Astrocyte (in vitro differentiated cells and primary cell): ENCODE measurements at regions not wholly inside any gene's neighbourhood (a gene's known extent, or its start where the extent isn't known, plus 50 kb on each side); places are given as distances from the start of the nearest gene placed in this dataset.

Source experiments
- DNase-seq: peaks from one replicate; pipeline ENCODE4 v3.0.0-alpha.2; 2010; ENCODE audit warnings: low read depth
- FAIRE-seq: peaks from 2 replicates; lab custom pipeline; 2011; peaks lifted over from hg19 to GRCh38; lab: Jason Lieb, UNC
- H2AFZ ChIP-seq: 2 replicates; pipeline ENCODE4 v1.6.0; 2012; ENCODE audit warnings: low read depth, low read length, inconsistent platforms
- H3K27ac ChIP-seq: 2 replicates; pipeline ENCODE4 v1.5.1; 2011; ENCODE audit warnings: low read depth, low read length, inconsistent platforms
- H3K27me3 ChIP-seq: 2 replicates; pipeline ENCODE4 v1.6.0; 2011; ENCODE audit warnings: low read length, inconsistent platforms; ENCODE audit not compliant: insufficient read depth
- H3K36me3 ChIP-seq: 2 replicates; pipeline ENCODE4 v1.5.1; 2011; ENCODE audit warnings: low read length, inconsistent platforms; ENCODE audit not compliant: insufficient read depth
- H3K4me1 ChIP-seq: 2 replicates; pipeline ENCODE4 v1.5.1; 2011; ENCODE audit warnings: low read length, inconsistent platforms; ENCODE audit not compliant: insufficient read depth
- H3K4me2 ChIP-seq: 2 replicates; pipeline ENCODE4 v1.6.0; 2012; ENCODE audit warnings: low read length, inconsistent platforms
- H3K4me3 ChIP-seq: 2 replicates; pipeline ENCODE4 v1.5.1; 2011; ENCODE audit warnings: low read depth, mild to moderate bottlenecking, low read length, inconsistent platforms; ENCODE audit not compliant: insufficient read depth
- H3K79me2 ChIP-seq: 2 replicates; pipeline ENCODE4 v1.6.0; 2012; ENCODE audit warnings: mild to moderate bottlenecking, low read length, inconsistent platforms; ENCODE audit not compliant: insufficient read depth
- H3K9ac ChIP-seq: 2 replicates; pipeline ENCODE4 v1.6.0; 2012; ENCODE audit warnings: mild to moderate bottlenecking, low read length, inconsistent platforms
- H3K9me3 ChIP-seq: 2 replicates; pipeline ENCODE4 v1.5.1; 2012; ENCODE audit warnings: low read depth, mild to moderate bottlenecking, low read length, inconsistent platforms; ENCODE audit not compliant: insufficient read depth
- H4K20me1 ChIP-seq: 2 replicates; pipeline ENCODE4 v1.6.0; 2012; ENCODE audit warnings: low read length, inconsistent platforms; ENCODE audit not compliant: insufficient read depth
- H3K27ac Mint-ChIP-seq: one replicate; pipeline ENCODE4 v1.8.0; 2021; ENCODE audit warnings: mild to moderate bottlenecking, mixed read lengths; ENCODE audit not compliant: unreplicated experiment
- H3K27me3 Mint-ChIP-seq: one replicate; pipeline ENCODE4 v1.8.0; 2021; ENCODE audit warnings: low read depth, mixed read lengths; ENCODE audit not compliant: unreplicated experiment
- H3K36me3 Mint-ChIP-seq: one replicate; pipeline ENCODE4 v1.8.0; 2021; ENCODE audit warnings: low read depth, mixed read lengths; ENCODE audit not compliant: unreplicated experiment
- H3K4me1 Mint-ChIP-seq: one replicate; pipeline ENCODE4 v1.8.0; 2021; ENCODE audit warnings: low read depth, mixed read lengths; ENCODE audit not compliant: unreplicated experiment
- H3K4me3 Mint-ChIP-seq: one replicate; pipeline ENCODE4 v1.8.0; 2021; ENCODE audit warnings: mild to moderate bottlenecking, moderate library complexity, mixed read lengths; ENCODE audit not compliant: unreplicated experiment
- H3K9me3 Mint-ChIP-seq: one replicate; pipeline ENCODE4 v1.8.0; 2021; ENCODE audit warnings: mild to moderate bottlenecking, mixed read lengths; ENCODE audit not compliant: unreplicated experiment
- CTCF ChIP-seq: IDR thresholded peaks from 2 replicates; pipeline ENCODE4 v1.5.1; 2011; ENCODE audit warnings: low read depth, mild to moderate bottlenecking, inconsistent platforms, low read length, moderate library complexity; ENCODE audit not compliant: insufficient read depth
- EZH2 ChIP-seq: IDR thresholded peaks from 2 replicates; pipeline ENCODE4 v1.6.1; 2012; ENCODE audit warnings: mild to moderate bottlenecking, low read length, inconsistent platforms; ENCODE audit not compliant: insufficient read depth

GRCh38 chr4:57162499-57163019 lies 52.4 kb upstream of the IGFBP7 start:
- H3K4me1 Mint-ChIP-seq, result peaks cover 10% of the 10 kb centered on the region
- H3K9me3 Mint-ChIP-seq, result no peaks in the 10 kb centered on the region
- Histone ChIP-seq H2AFZ (no peak overlapping the region), H3K4me2 (no peak overlapping the region), H4K20me1 (no peaks in the 10 kb centered on the region), H3K36me3 (no peaks in the 10 kb centered on the region), H3K9ac (no peak overlapping the region), H3K27ac (no peak overlapping the region), H3K27me3 (peaks cover 7% of the 10 kb centered on the region), H3K9me3 (no peaks in the 10 kb centered on the region), H3K4me1 (peaks cover 8% of the 10 kb centered on the region), H3K79me2 (no peaks in the 10 kb centered on the region), H3K4me3 (no peak overlapping the region)
- no peaks in the 10 kb centered on the region for H3K27me3 Mint-ChIP-seq
- no peak overlapping the region for H3K4me3 Mint-ChIP-seq
- H3K27ac Mint-ChIP-seq, result no peak overlapping the region
- TF ChIP-seq CTCF, result no peak
- no peak for TF ChIP-seq EZH2
- FAIRE-seq (peak; percentile 17), DNase-seq (peak; percentile 36)
- no peaks in the 10 kb centered on the region for H3K36me3 Mint-ChIP-seq
